ENCODE measurements at regions not wholly inside any gene's neighbourhood (a gene's known extent, or its start where the extent isn't known, plus 50 kb on each side); places are given as distances from the start of the nearest gene placed in this dataset.

DNA sequence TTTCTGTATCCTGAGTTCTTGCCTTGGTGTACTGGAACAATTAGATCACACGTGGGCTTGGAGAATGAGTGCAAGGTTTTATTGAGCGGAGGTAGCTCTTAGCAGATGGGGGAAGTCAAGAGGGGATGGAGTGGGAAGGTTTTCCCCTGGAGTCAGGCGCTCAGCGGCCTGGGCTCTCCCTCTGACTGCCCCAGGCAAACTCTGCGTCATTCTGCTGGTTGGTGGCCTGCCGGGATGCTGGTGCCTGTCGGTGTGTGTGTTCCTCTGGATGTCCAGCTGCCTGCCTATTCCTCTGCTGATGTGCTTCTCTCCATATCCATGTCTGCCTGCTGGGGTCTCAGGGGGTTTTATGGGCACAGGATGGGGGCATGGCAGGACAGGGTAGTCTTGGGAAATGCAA is 111.0 kb downstream of the TRIB2 start:
- no peak for DNase-seq (ENCODE audit: low read depth in 3 of 3)

- no peak for DNase-seq (ENCODE audit: low read depth in 3 of 3)
Measured at GRCh38 chr2:12828980-12829379, 112.2 kb downstream of the TRIB2 start.

DNA sequence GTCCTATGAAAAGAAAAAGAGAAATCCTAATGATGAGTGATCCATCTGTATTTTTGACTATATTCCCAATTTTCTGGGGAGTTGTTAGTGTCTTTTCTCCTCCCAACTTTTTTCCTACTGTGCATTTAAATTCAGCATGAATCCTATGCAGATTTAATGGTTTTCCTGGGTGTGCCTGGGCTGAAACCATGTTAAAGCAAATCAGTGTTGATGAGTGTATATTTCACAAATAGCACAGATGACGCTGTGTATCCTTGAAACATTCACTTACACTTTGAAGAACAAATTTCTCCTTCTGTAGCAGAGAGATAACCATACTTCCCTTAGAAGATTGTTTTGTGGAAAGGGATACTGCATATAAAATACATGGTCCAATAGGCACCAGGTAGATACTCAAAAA is 114.3 kb downstream of the TRIB2 start:
- no peak for DNase-seq (ENCODE audit: low read depth in 3 of 3)

DNA sequence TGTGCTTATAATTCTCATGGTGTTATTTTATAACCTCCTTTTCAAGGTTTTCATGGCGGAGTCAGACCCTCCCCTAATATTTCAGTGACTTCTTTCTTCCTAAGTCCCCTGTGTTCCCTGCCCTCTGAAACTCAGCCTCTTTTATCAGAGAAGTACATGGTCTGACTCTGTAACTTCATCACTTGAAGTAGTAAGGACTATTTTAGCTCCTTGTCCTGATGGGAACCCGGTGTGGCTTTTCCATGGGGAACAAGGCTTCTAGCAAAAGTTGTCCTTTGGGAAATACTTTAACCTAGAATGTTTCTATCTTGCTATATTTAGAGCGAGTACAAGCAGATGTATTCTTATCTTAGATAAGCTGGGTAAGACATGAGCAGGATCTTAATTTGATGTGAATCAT is 117.5 kb downstream of the TRIB2 start:
- no peak for DNase-seq (ENCODE audit: low read depth in 3 of 3)

GRCh38 chr2:12835733-12836132 is 119.0 kb downstream of the TRIB2 start:
- DNase-seq (ENCODE audit: low read depth in 3 of 3) = no peak

- DNase-seq (ENCODE audit: low read depth in 3 of 3) = no peak
Measured at GRCh38 chr2:12839339-12839738, 122.6 kb downstream of the TRIB2 start.

DNA sequence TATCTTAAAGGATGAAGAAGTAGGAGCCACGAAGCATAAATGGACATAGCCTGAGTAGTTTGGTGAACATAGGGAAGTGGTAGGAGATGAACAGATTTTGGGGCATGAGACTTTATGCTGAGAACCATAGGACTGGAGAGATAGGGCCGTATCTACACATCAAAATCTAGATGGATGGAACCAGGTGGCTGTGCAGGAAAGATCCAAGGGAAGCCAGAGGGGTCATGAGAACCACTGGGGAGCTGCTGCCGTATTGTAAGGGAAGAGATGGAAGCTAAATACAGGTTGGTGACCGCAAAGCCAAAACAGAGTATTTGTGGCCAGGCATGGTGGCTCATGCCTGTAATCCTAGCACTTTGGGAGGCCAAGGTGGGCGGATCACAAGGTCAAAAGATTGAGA is 124.3 kb downstream of the TRIB2 start:
- DNase-seq (ENCODE audit: low read depth in 3 of 3) = no peak

GRCh38 chr2:12842917-12843316 is 126.2 kb downstream of the TRIB2 start:
- DNase-seq (ENCODE audit: low read depth in 3 of 3) = no peak

GRCh38 chr2:12844511-12844910 is 127.8 kb downstream of the TRIB2 start:
- DNase-seq (ENCODE audit: low read depth in 3 of 3) = no peak

DNA sequence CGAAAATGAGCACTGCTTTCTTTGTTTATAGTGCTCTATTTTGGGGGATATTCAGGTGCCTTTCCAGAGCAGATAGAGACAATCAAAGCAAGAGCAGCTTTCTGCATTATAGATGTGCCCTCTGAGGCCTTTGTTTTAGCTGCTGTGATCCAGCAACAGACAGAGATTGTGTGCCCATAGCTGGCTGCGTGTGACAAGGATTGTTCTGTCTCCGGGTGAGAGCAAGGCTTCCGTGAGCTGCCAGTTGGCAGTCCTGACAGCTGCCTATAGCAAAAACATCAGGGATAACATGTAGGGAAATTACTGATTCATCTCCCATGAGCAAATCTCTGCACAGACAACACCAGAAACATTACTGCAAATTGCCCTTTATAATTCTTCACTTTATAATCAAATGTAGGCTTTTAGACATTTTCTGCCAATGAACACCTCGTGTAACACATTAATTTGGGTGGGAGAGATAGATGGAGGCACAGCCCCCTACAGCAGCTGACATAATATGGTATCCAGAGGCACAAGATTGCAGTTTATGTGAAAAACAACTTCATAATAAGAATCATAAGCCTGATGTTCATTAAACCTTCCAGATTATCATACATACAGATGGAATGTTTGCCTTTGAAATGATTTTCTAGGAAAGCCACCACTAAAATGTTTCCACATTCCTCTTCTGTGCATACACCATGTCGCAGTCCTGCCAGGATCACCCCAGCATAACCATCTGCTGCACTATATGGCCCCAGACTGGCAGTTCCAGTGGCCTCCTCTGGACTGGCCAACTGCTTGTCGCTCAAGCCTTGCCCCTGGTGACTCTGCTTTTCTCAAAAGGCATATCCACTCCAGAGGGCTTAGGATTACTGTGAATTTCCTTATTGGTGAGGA is 131.2 kb downstream of the TRIB2 start:
- DNase-seq (ENCODE audit: low read depth in 3 of 3) = no peak

DNA sequence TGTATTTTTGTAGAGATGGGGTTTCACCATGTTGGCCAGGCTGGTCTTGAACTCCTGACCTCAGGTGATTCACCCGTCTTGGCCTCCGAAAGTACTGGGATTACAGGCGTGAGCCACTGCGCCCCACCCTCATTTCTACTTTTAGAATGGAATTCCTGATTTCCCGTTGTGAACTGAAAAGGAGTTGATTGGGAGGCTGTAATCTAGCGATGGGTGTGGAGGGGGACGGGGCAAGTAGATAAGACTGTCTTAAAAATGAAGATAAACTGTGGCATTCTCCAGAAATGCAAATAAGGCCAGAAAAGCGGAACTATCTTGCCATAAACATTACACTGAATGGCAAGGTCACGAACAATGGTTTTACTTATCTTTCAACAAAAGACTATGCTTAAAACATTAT is 135.4 kb downstream of the TRIB2 start:
- no peak for DNase-seq (ENCODE audit: low read depth in 3 of 3)

DNA sequence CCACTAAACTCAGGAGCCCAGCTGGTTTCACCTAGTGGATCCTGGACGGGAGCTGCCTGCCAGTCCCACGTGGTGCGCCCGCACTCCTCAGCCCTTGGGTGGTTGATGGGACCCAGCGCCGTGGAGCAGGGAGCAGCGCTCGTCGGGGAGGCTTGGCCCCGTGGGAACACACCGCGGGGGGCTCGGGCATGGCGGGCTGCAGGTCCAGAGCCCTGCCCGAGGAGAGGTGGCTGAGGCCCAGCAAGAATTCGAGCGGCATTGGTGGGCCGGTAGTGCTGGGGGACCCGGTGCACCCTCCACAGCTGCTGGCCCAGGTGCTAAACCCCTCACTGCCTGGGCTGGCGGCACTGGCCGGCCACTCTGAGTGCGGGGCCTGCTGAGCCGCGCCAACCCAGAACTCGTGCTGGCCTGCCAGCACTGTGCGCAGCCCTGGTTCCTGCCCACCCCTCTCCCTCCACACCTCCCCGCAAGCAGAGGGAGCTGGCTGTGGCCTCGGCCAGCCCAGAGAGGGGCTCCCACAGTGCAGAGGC is 137.3 kb downstream of the TRIB2 start:
- no peak for DNase-seq (ENCODE audit: low read depth in 3 of 3)

DNA sequence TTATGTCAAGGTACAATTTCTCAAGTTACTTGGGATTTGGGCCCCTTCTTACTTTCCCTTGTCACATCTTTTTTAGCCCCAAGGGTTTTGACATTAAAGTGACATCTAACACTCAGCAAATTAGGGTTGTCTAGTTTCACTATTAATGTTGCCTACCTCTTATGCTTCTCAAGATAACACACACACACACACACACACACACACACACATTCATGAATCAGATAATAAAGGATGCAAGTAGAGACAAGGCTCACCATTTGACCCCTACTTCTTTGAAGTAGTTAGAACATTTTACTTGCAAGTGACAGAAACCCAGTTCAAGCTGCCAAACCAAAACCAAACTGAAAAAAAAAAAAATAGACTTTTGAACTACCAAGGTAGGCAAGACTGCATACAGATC is 138.8 kb downstream of the TRIB2 start:
- no peak for DNase-seq (ENCODE audit: low read depth in 3 of 3)

DNA sequence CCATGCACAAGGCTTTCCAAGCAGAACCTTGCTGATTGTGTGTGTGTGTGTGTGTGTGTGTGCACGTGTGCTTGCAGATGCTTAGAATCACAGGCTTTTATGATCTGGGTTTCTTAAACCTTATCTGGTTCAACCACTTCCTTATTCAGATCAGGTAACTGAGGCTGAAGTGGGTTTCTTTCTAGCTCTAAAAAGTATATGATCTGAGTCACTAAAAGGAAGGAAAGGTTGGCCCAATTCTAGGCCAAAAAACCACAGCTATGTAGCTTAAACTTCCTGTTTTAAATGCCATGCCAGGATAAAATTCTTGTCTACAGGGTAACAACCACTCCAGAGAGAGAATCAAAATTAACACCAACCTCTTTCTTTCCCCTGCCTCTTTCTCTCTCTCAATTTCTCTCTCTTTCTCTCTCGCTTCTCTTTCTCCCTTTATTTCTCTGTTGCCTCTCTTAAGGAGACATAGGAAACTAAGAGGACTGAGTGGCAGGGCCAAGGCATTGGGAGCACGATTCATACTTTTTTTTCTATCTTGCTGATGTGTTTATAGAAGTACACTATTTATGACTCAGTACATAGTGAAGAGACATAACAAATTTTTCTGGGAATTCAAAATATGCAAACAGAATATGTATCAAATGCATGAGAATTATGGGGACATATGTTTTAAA is 140.3 kb downstream of the TRIB2 start:
- no peak for DNase-seq (ENCODE audit: low read depth in 3 of 3)

DNA sequence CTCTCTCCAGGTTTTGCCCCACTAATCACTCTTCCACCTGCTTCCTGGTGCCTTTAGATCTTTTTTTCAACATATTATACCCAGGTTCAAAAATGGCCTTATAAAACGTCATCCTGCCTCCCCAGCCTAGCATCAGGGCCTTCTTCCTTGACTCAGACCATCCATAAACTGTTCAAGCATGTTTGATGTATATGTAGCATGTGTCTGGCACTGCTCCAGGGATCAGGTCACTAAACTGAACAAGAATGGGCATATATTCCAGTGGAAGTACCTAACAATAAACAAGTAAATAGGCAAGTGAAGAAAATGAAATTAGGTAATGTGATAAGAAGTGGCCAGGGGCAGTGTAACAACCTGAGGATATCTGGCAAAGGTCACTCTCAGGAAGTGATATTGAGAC is 141.2 kb downstream of the TRIB2 start:
- DNase-seq (ENCODE audit: low read depth in 3 of 3) = no peak

DNA sequence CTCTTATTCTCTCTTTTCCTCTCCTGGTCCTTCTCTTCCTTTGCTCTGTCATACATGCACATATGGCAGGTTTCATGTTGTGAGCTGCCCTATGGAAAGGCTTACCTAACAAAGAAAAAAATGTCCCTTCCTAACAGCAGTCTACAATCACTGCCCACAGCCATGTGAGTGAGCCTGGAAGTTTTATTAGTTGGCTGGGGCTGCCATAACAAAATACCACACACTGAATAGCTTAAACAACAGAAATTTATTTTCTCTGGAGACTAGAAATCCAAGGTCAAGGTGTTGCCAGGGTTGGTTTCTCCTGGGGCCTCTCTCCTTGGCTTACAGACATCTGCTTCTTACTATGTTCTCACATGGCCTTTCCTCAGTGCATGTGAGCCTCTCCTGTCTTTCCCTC is 142.1 kb downstream of the TRIB2 start:
- no peak for DNase-seq (ENCODE audit: low read depth in 3 of 3)

DNA sequence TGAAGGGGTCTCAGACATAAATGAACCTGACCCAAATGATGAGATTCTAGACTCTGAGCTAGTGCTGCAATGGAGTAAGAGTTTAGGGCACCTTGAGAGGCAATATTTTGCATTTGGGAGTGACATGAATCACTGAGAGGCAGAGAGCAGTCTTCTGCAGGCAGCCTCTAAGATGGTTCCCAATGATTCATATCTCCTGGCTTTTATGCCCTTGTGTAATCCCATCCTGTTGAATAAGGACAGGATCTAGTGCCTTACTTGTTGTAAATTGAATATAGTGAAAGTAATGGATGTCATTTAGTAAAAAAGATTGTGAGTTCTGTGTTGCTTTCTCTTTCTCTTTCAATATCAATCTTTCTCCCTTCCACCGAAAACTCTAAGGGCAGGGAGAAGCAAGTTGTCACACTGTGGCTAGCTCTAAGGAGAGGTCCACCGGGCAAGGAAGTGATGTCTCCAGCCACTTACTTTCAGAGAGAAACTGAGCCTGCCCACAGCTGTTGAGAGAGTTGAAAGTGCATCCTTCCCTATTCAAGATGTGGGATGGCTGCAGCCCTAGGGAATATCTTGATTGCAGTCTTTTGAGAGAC is 144.7 kb downstream of the TRIB2 start:
- DNase-seq (ENCODE audit: low read depth in 3 of 3) = no peak

- DNase-seq (ENCODE audit: low read depth in 3 of 3) = no peak
Measured at GRCh38 chr2:12862541-12862940, 145.8 kb downstream of the TRIB2 start.

DNA sequence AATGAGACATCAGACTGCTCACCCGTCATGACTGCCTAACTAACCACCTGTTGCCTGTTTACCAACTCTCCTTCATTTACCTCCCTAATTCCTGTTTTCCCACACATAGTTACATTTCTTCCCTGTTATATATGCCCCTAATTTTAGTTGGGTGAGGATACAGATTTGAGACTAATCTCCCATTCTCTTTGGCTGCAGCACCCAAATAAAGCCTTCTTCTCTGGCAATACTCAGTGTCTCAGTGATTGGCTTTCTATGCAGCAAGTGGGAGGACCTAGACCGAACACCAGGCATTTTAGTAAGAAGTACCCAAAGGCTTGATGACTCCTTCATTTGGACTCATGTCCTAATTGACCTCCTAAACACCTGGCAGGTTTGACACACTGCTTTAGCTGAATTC is 147.2 kb downstream of the TRIB2 start:
- DNase-seq (ENCODE audit: low read depth in 3 of 3) = no peak

DNA sequence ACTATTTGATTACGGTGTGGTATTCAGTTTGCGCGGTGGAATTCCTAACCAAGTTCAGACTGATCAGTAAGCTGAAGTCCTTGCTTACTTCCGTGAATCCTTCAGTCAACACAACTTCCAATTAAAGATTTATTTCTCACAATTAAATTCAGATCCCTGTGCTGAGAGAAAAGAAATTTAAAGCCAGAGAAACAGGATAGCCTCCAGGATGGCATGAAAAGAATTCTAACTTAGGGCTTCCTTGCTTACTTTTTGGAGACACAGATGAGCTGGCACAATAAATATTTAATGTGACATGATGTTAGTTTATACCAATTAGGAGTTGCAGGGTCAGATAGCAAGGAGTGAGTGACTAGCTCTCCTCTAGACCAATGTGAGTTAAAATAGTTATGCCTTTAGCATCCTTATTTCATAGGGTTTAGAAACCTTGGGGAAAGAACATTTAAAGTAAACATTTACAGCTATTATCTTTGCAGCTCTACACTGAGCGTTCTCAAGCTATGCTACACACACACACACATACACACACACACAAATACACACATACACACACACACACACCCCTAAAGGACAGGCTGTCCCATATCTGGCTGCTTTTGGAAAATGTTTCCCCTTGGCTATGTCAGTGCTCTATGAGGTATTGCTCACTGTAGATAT is 151.0 kb downstream of the TRIB2 start:
- no peak for DNase-seq (ENCODE audit: low read depth in 3 of 3)

DNA sequence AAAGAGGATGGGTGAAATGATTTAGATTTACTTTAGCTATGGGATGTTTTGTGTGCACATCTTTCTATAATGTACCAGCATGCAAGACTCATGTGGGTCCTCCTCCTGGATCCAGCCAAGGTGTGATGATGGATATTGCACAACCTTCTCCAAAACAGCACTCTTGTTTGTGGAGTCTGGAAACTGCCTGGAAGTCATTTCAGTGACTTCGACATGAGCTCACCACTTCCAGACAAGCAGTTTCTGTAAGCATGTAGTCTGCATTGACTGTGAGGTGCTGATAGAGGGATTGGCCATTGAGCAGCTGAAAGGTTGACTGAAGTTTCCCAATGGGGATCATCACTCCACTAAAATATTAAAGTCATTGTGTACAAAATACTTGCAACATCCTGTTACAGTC is 154.0 kb downstream of the TRIB2 start:
- no peak for DNase-seq (ENCODE audit: low read depth in 3 of 3)

DNA sequence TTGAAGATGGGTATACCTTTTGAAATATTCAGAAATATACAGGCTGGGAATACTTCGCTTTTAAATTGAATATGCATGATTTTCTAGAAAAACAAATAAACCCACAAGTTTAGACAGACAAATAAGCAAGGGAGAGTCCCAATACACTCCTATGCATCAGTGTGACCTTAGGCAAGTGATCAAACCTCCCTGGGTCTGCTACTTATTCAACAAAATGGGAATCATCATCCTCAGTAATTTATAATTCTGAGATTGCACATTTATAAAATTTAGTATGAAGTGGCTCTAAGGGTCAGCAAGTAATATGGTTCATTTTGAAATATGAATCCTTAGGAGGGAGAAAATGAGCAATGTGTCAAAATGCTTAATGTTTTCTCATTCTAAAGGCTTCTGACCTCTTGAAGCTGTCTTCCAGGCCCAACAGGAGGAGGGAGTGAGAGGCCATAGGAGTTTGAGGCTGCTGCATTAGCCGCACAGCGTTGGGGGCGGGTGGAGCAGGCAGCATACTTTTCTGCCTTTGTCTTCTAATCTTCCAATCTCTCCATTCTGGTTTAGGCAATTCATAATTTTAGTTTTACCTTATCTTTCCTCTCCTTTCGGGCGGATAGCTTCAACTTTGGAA is 155.1 kb downstream of the TRIB2 start:
- no peak for DNase-seq (ENCODE audit: low read depth in 3 of 3)
